Activated CD8-positive, alpha-beta T cell treated with anti-CD3 and anti-CD28 coated beads for 36 hours (primary cell): ENCODE measurements at regions not wholly inside any gene's neighbourhood (a gene's known extent, or its start where the extent isn't known, plus 50 kb on each side); places are given as distances from the start of the nearest gene placed in this dataset.
"Not testable (repeated sequence)": the region's sequence is repeated elsewhere in the genome, so short reads cannot be mapped to it uniquely, and the experiment has no call there.

ENCODE experiments used
- ATAC-seq: fragments of 200-7000 bp; cut with Tn5 transposase; one replicate; pipeline ENCODE4 v1.10.0; 2021; ENCODE audit warnings: mild to moderate bottlenecking, moderate library complexity
- CTCF ChIA-PET: fragments of 350-600 bp; sonication (Branson Sonifier 250); formaldehyde crosslinking; loops from one replicate; lab custom pipeline; 2021; ENCODE audit warnings: antibody characterized with exemption; lab: Charles Lee
- POLR2A ChIA-PET: fragments of 350-600 bp; sonication (Branson Sonifier 250); formaldehyde crosslinking; loops from one replicate; lab custom pipeline; 2021; ENCODE audit warnings: antibody characterized with exemption; lab: Charles Lee
- DNase-seq: peaks from one replicate; pipeline ENCODE4 v3.0.0-alpha.2; 2020
- H3K27ac Mint-ChIP-seq: one replicate; pipeline ENCODE4 v1.8.0; 2021; ENCODE audit warnings: mild to moderate bottlenecking, mixed read lengths
- H3K27me3 Mint-ChIP-seq: one replicate; pipeline ENCODE4 v1.8.0; 2021; ENCODE audit warnings: mixed read lengths
- H3K36me3 Mint-ChIP-seq: one replicate; pipeline ENCODE4 v1.8.0; 2021; ENCODE audit warnings: low read depth, mixed read lengths
- H3K4me1 Mint-ChIP-seq: one replicate; pipeline ENCODE4 v1.8.0; 2021; ENCODE audit warnings: low read depth, mixed read lengths
- H3K4me3 Mint-ChIP-seq: one replicate; pipeline ENCODE4 v1.8.0; 2021; ENCODE audit warnings: mild to moderate bottlenecking, moderate library complexity, mixed read lengths
- H3K9me3 Mint-ChIP-seq: one replicate; pipeline ENCODE4 v1.8.0; 2021; ENCODE audit warnings: mixed read lengths
- intact Hi-C: fragments of 100-400 bp; cut with micrococcal nuclease; formaldehyde crosslinking; loops from one replicate; pipeline ENCODE4 v1.10.0; 2022
- TF ChIP-seq, protein P1 (sequence below): fragments of 200-600 bp; IDR thresholded peaks from one replicate; pipeline ENCODE4 v1.8.0; 2022; ENCODE audit warnings: antibody characterized with exemption, mild to moderate bottlenecking

GRCh38 chr2:176907341-176907740 lies 305.3 kb upstream of the HNRNPA3 start:
- Mint-ChIP-seq H3K4me3 (no peak overlapping the region), H3K4me1 (peaks cover 12% of the 10 kb centered on the region), H3K27ac (no peak overlapping the region), H3K9me3 (no peaks in the 10 kb centered on the region), H3K27me3 (no peaks in the 10 kb centered on the region), H3K36me3 (no peaks in the 10 kb centered on the region)
- TF ChIP-seq, protein P1, sequence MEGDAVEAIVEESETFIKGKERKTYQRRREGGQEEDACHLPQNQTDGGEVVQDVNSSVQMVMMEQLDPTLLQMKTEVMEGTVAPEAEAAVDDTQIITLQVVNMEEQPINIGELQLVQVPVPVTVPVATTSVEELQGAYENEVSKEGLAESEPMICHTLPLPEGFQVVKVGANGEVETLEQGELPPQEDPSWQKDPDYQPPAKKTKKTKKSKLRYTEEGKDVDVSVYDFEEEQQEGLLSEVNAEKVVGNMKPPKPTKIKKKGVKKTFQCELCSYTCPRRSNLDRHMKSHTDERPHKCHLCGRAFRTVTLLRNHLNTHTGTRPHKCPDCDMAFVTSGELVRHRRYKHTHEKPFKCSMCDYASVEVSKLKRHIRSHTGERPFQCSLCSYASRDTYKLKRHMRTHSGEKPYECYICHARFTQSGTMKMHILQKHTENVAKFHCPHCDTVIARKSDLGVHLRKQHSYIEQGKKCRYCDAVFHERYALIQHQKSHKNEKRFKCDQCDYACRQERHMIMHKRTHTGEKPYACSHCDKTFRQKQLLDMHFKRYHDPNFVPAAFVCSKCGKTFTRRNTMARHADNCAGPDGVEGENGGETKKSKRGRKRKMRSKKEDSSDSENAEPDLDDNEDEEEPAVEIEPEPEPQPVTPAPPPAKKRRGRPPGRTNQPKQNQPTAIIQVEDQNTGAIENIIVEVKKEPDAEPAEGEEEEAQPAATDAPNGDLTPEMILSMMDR = no peak
- ChIA-PET CTCF (interaction anchor here (1.2 kb wide), 2 partner anchors 10 to 12 kb away, joined by 3 to 4 read pairs; no protein-coding TSS in a partner anchor), POLR2A (interaction anchor here (0.7 to 1.0 kb wide), 2 partner anchors 37 to 87 kb away, joined by 3 read pairs; no protein-coding TSS in a partner anchor)
- DNase-seq (no peak), ATAC-seq (no peak)
- intact Hi-C loops = no loop called here

- Mint-ChIP-seq H3K4me3 (no peak overlapping the region), H3K4me1 (peaks cover 12% of the 10 kb centered on the region), H3K9me3 (no peaks in the 10 kb centered on the region), H3K27ac (no peak overlapping the region), H3K36me3 (no peaks in the 10 kb centered on the region), H3K27me3 (no peaks in the 10 kb centered on the region)
- peak; percentile 22 for DNase-seq
- TF ChIP-seq, protein P1 = no peak
- CTCF ChIA-PET = interaction anchor here (1.0 to 1.4 kb wide), 4 partner anchors 9 to 238 kb away, joined by 3 to 4 read pairs (median 3); no protein-coding TSS in a partner anchor
- peak; percentile 47 for ATAC-seq
- intact Hi-C loops = no loop called here
- POLR2A ChIA-PET = interaction anchor here (0.9 kb wide), 1 partner anchor 55 kb away, joined by 3 read pairs; no protein-coding TSS in a partner anchor
Observed at GRCh38 chr2:176910828-176911227, 301.8 kb upstream of the HNRNPA3 start.

- ATAC-seq (no peak), DNase-seq (no peak)
- peaks cover 12% of the 10 kb centered on the region for H3K4me1 Mint-ChIP-seq
- ChIA-PET POLR2A (no interaction called here), CTCF (interaction anchor here (0.7 kb wide), 1 partner anchor 234 kb away, joined by 3 read pairs; no protein-coding TSS in a partner anchor)
- H3K27me3 Mint-ChIP-seq = no peaks in the 10 kb centered on the region
- no peaks in the 10 kb centered on the region for H3K36me3 Mint-ChIP-seq
- no peak overlapping the region for H3K4me3 Mint-ChIP-seq
- intact Hi-C loops = no loop called here
- TF ChIP-seq, protein P1 = no peak
- H3K9me3 Mint-ChIP-seq = no peaks in the 10 kb centered on the region
- no peak overlapping the region for H3K27ac Mint-ChIP-seq
Observed at GRCh38 chr2:176913955-176914354, 298.6 kb upstream of the HNRNPA3 start.

DNA sequence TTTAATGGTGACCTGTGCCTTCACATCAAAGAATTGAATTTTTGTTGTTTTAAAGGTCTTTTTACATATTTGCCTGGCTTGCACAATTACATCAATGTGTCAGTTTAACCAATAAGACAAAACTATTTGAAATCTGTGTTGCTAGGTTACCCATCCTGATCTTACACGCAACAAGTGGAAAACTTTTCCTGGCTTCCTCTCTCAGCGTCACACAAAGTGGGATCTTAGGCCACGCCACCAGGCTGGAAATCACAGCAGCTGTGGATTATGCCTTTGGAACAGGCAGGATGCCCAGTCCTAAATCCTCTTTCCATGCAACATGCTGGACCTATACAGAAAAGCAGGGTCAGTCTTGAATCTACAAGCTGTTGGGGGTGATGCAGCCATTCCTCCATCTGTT lies 298.2 kb upstream of the HNRNPA3 start:
- peaks cover 12% of the 10 kb centered on the region for H3K4me1 Mint-ChIP-seq
- H3K27me3 Mint-ChIP-seq = no peaks in the 10 kb centered on the region
- H3K36me3 Mint-ChIP-seq = no peaks in the 10 kb centered on the region
- CTCF ChIA-PET = interaction anchor here (0.7 kb wide), 1 partner anchor 234 kb away, joined by 3 read pairs; no protein-coding TSS in a partner anchor
- DNase-seq (no peak), ATAC-seq (no peak)
- H3K9me3 Mint-ChIP-seq = no peaks in the 10 kb centered on the region
- no peak overlapping the region for H3K4me3 Mint-ChIP-seq
- no peak overlapping the region for H3K27ac Mint-ChIP-seq
- TF ChIP-seq, protein P1 = no peak
- intact Hi-C loops = no loop called here
- POLR2A ChIA-PET = no interaction called here

DNA sequence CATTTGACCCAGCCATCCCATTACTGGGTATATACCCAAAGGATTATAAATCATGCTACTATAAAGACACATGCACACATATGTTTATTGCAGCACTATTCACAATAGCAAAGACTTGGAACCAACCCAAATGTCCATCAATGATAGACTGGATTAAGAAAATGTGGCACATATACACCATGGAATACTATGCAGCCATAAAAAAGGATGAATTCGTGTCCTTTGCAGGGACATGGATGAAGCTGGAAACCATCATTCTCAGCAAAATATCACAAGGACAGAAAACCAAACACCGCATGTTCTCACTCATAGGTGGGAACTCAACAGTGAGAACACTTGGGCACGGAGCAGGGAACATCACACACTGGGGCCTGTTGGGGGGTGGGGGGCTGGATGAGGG lies 290.0 kb upstream of the HNRNPA3 start:
- CTCF ChIA-PET = interaction anchor here (0.9 kb wide), 1 partner anchor 186 kb away, joined by 3 read pairs; no protein-coding TSS in a partner anchor
- H3K27me3 Mint-ChIP-seq, H3K27ac Mint-ChIP-seq, H3K36me3 Mint-ChIP-seq, H3K4me3 Mint-ChIP-seq, H3K9me3 Mint-ChIP-seq, DNase-seq, H3K4me1 Mint-ChIP-seq, intact Hi-C loops, ATAC-seq: not testable (repeated sequence)
- POLR2A ChIA-PET = interaction anchor here (1.0 kb wide), 1 partner anchor 9 kb away, joined by 3 read pairs; no protein-coding TSS in a partner anchor
